ENCODE measurements at regions not wholly inside any gene's neighbourhood (a gene's known extent, or its start where the extent isn't known, plus 50 kb on each side); places are given as distances from the start of the nearest gene placed in this dataset.
A peak's percentile ranks its signal among the peaks of the same experiment; 100 is the strongest.

GRCh38 chr14:98169170-98169587 is 1102.8 kb downstream of the BCL11B start:
- Histone ChIP-seq H3K4me1 (ENCODE audit: insufficient read depth, insufficient read length) (peaks cover 2% of the 10 kb centered on the region), H3K9me3 (ENCODE audit: insufficient read depth, low read length) (no peaks in the 10 kb centered on the region), H3K9ac (ENCODE audit: insufficient read length, low read depth) (no peak overlapping the region), H3K36me3 (ENCODE audit: insufficient read depth, insufficient read length, low read length) (no peaks in the 10 kb centered on the region), H3K4me3 (ENCODE audit: insufficient read length, low read depth) (no peak overlapping the region), H3K27me3 (ENCODE audit: insufficient read depth, insufficient read length) (no peaks in the 10 kb centered on the region)
- no peak for TF ChIP-seq ZNF274 (IDR thresholded peaks at IDR 0.05; ENCODE audit: low read depth, low read length)
- no peak for TF ChIP-seq SUZ12 (IDR thresholded peaks at IDR 0.05; ENCODE audit: extremely low read depth, insufficient read depth, insufficient read length)
- no peak for TF ChIP-seq YY1 (IDR thresholded peaks at IDR 0.05; ENCODE audit: insufficient read depth, insufficient read length)
- DNase-seq (ENCODE audit: low read depth, low spot score), result no peak

GRCh38 chr14:98170575-98170974 is 1101.4 kb downstream of the BCL11B start:
- Histone ChIP-seq H3K4me3 (ENCODE audit: insufficient read length, low read depth) (no peak overlapping the region), H3K36me3 (ENCODE audit: insufficient read depth, insufficient read length, low read length) (no peaks in the 10 kb centered on the region), H3K27me3 (ENCODE audit: insufficient read depth, insufficient read length) (no peaks in the 10 kb centered on the region), H3K4me1 (ENCODE audit: insufficient read depth, insufficient read length) (peaks cover 2% of the 10 kb centered on the region), H3K9me3 (ENCODE audit: insufficient read depth, low read length) (no peaks in the 10 kb centered on the region), H3K9ac (ENCODE audit: insufficient read length, low read depth) (no peak overlapping the region)
- no peak for DNase-seq (ENCODE audit: low read depth, low spot score)
- TF ChIP-seq SUZ12 (IDR thresholded peaks at IDR 0.05; ENCODE audit: extremely low read depth, insufficient read depth, insufficient read length), result no peak
- TF ChIP-seq YY1 (IDR thresholded peaks at IDR 0.05; ENCODE audit: insufficient read depth, insufficient read length), result no peak
- no peak for TF ChIP-seq ZNF274 (IDR thresholded peaks at IDR 0.05; ENCODE audit: low read depth, low read length)

- Histone ChIP-seq H3K36me3 (ENCODE audit: insufficient read depth, insufficient read length, low read length) (no peaks in the 10 kb centered on the region), H3K9me3 (ENCODE audit: insufficient read depth, low read length) (no peaks in the 10 kb centered on the region), H3K27me3 (ENCODE audit: insufficient read depth, insufficient read length) (no peaks in the 10 kb centered on the region), H3K4me1 (ENCODE audit: insufficient read depth, insufficient read length) (peaks cover 2% of the 10 kb centered on the region), H3K9ac (ENCODE audit: insufficient read length, low read depth) (no peak overlapping the region), H3K4me3 (ENCODE audit: insufficient read length, low read depth) (no peak overlapping the region)
- no peak for DNase-seq (ENCODE audit: low read depth, low spot score)
- no peak for TF ChIP-seq SUZ12 (IDR thresholded peaks at IDR 0.05; ENCODE audit: extremely low read depth, insufficient read depth, insufficient read length)
- no peak for TF ChIP-seq ZNF274 (IDR thresholded peaks at IDR 0.05; ENCODE audit: low read depth, low read length)
- no peak for TF ChIP-seq YY1 (IDR thresholded peaks at IDR 0.05; ENCODE audit: insufficient read depth, insufficient read length)
Measured at GRCh38 chr14:98171654-98172053, 1100.3 kb downstream of the BCL11B start.

GRCh38 chr14:98172243-98172778 is 1099.7 kb downstream of the BCL11B start:
- Histone ChIP-seq H3K4me3 (ENCODE audit: insufficient read length, low read depth) (no peak overlapping the region), H3K27me3 (ENCODE audit: insufficient read depth, insufficient read length) (no peaks in the 10 kb centered on the region), H3K4me1 (ENCODE audit: insufficient read depth, insufficient read length) (peaks cover 2% of the 10 kb centered on the region), H3K36me3 (ENCODE audit: insufficient read depth, insufficient read length, low read length) (no peaks in the 10 kb centered on the region), H3K9me3 (ENCODE audit: insufficient read depth, low read length) (no peaks in the 10 kb centered on the region), H3K9ac (ENCODE audit: insufficient read length, low read depth) (no peak overlapping the region)
- no peak for DNase-seq (ENCODE audit: low read depth, low spot score)
- TF ChIP-seq ZNF274 (IDR thresholded peaks at IDR 0.05; ENCODE audit: low read depth, low read length) (no peak), SUZ12 (IDR thresholded peaks at IDR 0.05; ENCODE audit: extremely low read depth, insufficient read depth, insufficient read length) (no peak)

GRCh38 chr14:98173305-98173704 is 1098.7 kb downstream of the BCL11B start:
- no peaks in the 10 kb centered on the region for H3K27me3 ChIP-seq (ENCODE audit: insufficient read depth, insufficient read length)
- TF ChIP-seq ZNF274 (IDR thresholded peaks at IDR 0.05; ENCODE audit: low read depth, low read length) (no peak), SUZ12 (IDR thresholded peaks at IDR 0.05; ENCODE audit: extremely low read depth, insufficient read depth, insufficient read length) (no peak), YY1 (IDR thresholded peaks at IDR 0.05; ENCODE audit: insufficient read depth, insufficient read length) (no peak)
- no peak overlapping the region for H3K9ac ChIP-seq (ENCODE audit: insufficient read length, low read depth)
- H3K4me3 ChIP-seq (ENCODE audit: insufficient read length, low read depth), result no peak overlapping the region
- no peaks in the 10 kb centered on the region for H3K36me3 ChIP-seq (ENCODE audit: insufficient read depth, insufficient read length, low read length)
- H3K4me1 ChIP-seq (ENCODE audit: insufficient read depth, insufficient read length), result peaks cover 2% of the 10 kb centered on the region
- DNase-seq (ENCODE audit: low read depth, low spot score), result peak; percentile 0
- H3K9me3 ChIP-seq (ENCODE audit: insufficient read depth, low read length), result no peaks in the 10 kb centered on the region

GRCh38 chr14:98174041-98174440 is 1098.0 kb downstream of the BCL11B start:
- H3K9me3 ChIP-seq (ENCODE audit: insufficient read depth, low read length), result no peaks in the 10 kb centered on the region
- peaks cover 2% of the 10 kb centered on the region for H3K4me1 ChIP-seq (ENCODE audit: insufficient read depth, insufficient read length)
- no peak for DNase-seq (ENCODE audit: low read depth, low spot score)
- H3K9ac ChIP-seq (ENCODE audit: insufficient read length, low read depth), result no peak overlapping the region
- H3K4me3 ChIP-seq (ENCODE audit: insufficient read length, low read depth), result no peak overlapping the region
- TF ChIP-seq ZNF274 (IDR thresholded peaks at IDR 0.05; ENCODE audit: low read depth, low read length) (no peak), SUZ12 (IDR thresholded peaks at IDR 0.05; ENCODE audit: extremely low read depth, insufficient read depth, insufficient read length) (no peak), YY1 (IDR thresholded peaks at IDR 0.05; ENCODE audit: insufficient read depth, insufficient read length) (no peak)
- no peaks in the 10 kb centered on the region for H3K27me3 ChIP-seq (ENCODE audit: insufficient read depth, insufficient read length)
- no peaks in the 10 kb centered on the region for H3K36me3 ChIP-seq (ENCODE audit: insufficient read depth, insufficient read length, low read length)

GRCh38 chr14:98175436-98175835 is 1096.6 kb downstream of the BCL11B start:
- TF ChIP-seq YY1 (IDR thresholded peaks at IDR 0.05; ENCODE audit: insufficient read depth, insufficient read length) (no peak), SUZ12 (IDR thresholded peaks at IDR 0.05; ENCODE audit: extremely low read depth, insufficient read depth, insufficient read length) (no peak), ZNF274 (IDR thresholded peaks at IDR 0.05; ENCODE audit: low read depth, low read length) (no peak)
- no peaks in the 10 kb centered on the region for H3K9me3 ChIP-seq (ENCODE audit: insufficient read depth, low read length)
- H3K4me1 ChIP-seq (ENCODE audit: insufficient read depth, insufficient read length), result peaks cover under 1% of the 10 kb centered on the region
- no peak for DNase-seq (ENCODE audit: low read depth, low spot score)
- no peak overlapping the region for H3K4me3 ChIP-seq (ENCODE audit: insufficient read length, low read depth)
- no peaks in the 10 kb centered on the region for H3K27me3 ChIP-seq (ENCODE audit: insufficient read depth, insufficient read length)
- H3K9ac ChIP-seq (ENCODE audit: insufficient read length, low read depth), result no peak overlapping the region
- no peaks in the 10 kb centered on the region for H3K36me3 ChIP-seq (ENCODE audit: insufficient read depth, insufficient read length, low read length)
